GM19025 (cell line): ENCODE measurements at regions not wholly inside any gene's neighbourhood (a gene's known extent, or its start where the extent isn't known, plus 50 kb on each side); places are given as distances from the start of the nearest gene placed in this dataset.
A peak's percentile ranks its signal among the peaks of the same experiment; 100 is the strongest.
"Not testable (repeated sequence)": the region's sequence is repeated elsewhere in the genome, so short reads cannot be mapped to it uniquely, and the experiment has no call there.

Source experiments
- ATAC-seq: cut with Tn5 transposase; IDR thresholded peaks from one replicate; pipeline ENCODE4 v1.9.1; 2021; ENCODE audit warnings: mild to moderate bottlenecking, low read depth, moderate library complexity; ENCODE audit not compliant: unreplicated experiment

GRCh38 chr1:70490153-70490552 is 79.1 kb downstream of the CTH start:
- no peak for ATAC-seq

- ATAC-seq, result no peak
Observed at GRCh38 chr1:70495370-70495769, 84.3 kb downstream of the CTH start.

- no peak for ATAC-seq
Observed at GRCh38 chr1:70496181-70496580, 85.1 kb downstream of the CTH start.

- no peak for ATAC-seq
Observed at GRCh38 chr1:70497152-70497551, 86.1 kb downstream of the CTH start.

- ATAC-seq, result no peak
Observed at GRCh38 chr1:70498666-70499065, 87.6 kb downstream of the CTH start.

- ATAC-seq, result no peak
Observed at GRCh38 chr1:70499695-70500094, 88.6 kb downstream of the CTH start.

- ATAC-seq, result no peak
Observed at GRCh38 chr1:70503358-70503757, 92.3 kb downstream of the CTH start.

- peak; percentile 96 for ATAC-seq
Observed at GRCh38 chr1:70504176-70504820, 93.2 kb downstream of the CTH start.

- peak; percentile 22 for ATAC-seq
Observed at GRCh38 chr1:70504821-70505193, 93.7 kb downstream of the CTH start.

- ATAC-seq, result not testable (repeated sequence)
Observed at GRCh38 chr1:70507991-70508390, 96.9 kb downstream of the CTH start.

- ATAC-seq, result peak; percentile 67
Observed at GRCh38 chr1:70509996-70510876, 99.2 kb downstream of the CTH start.

GRCh38 chr1:70517444-70517843 is 106.4 kb downstream of the CTH start:
- peak; percentile 60 for ATAC-seq

GRCh38 chr1:70518106-70518505 is 107.0 kb downstream of the CTH start:
- ATAC-seq, result peak; percentile 12

GRCh38 chr1:70528590-70529333 is 117.7 kb downstream of the CTH start:
- peak; percentile 62 for ATAC-seq

- ATAC-seq, result no peak
Observed at GRCh38 chr1:70536708-70537366, 125.8 kb downstream of the CTH start.

- no peak for ATAC-seq
Observed at GRCh38 chr1:70537788-70538187, 126.7 kb downstream of the CTH start.

GRCh38 chr1:70542030-70542429 is 131.0 kb downstream of the CTH start:
- no peak for ATAC-seq

GRCh38 chr1:70542856-70543255 is 131.8 kb downstream of the CTH start:
- ATAC-seq, result no peak

GRCh38 chr1:70546726-70547125 is 135.7 kb downstream of the CTH start:
- no peak for ATAC-seq

- ATAC-seq, result no peak
Observed at GRCh38 chr1:70552662-70553566, 141.8 kb downstream of the CTH start.
